OCI-LY1 (cell line): ENCODE measurements at regions not wholly inside any gene's neighbourhood (a gene's known extent, or its start where the extent isn't known, plus 50 kb on each side); places are given as distances from the start of the nearest gene placed in this dataset.

Source experiments
- H2AFZ ChIP-seq: fragments of 200-600 bp; sonication (generic), shearing (Covaris generic); 2 replicates; pipeline ENCODE4 v1.6.0; 2014; ENCODE audit warnings: antibody characterized with exemption, mild to moderate bottlenecking, low read length
- H3F3A ChIP-seq: fragments of 200-600 bp; sonication (generic), shearing (Covaris generic); 2 replicates; pipeline ENCODE4 v1.6.0; 2014; ENCODE audit warnings: mild to moderate bottlenecking, antibody characterized with exemption, low read length, moderate library complexity; ENCODE audit not compliant: insufficient read depth
- H3K27ac ChIP-seq: fragments of 200-600 bp; sonication (generic); 2 replicates; pipeline ENCODE4 v1.5.1; 2014; ENCODE audit warnings: low read length, mixed run types, mild to moderate bottlenecking, low read depth; ENCODE audit not compliant: poor library complexity, severe bottlenecking
- H3K27me3 ChIP-seq: fragments of 200-600 bp; sonication (generic); 2 replicates; pipeline ENCODE4 v1.6.0; 2014; ENCODE audit warnings: antibody characterized with exemption, mild to moderate bottlenecking, low read length, moderate library complexity; ENCODE audit not compliant: insufficient read depth
- H3K36me3 ChIP-seq: fragments of 200-600 bp; sonication (generic); 2 replicates; pipeline ENCODE4 v1.6.1; 2014; ENCODE audit warnings: mild to moderate bottlenecking, antibody characterized with exemption, low read length, moderate library complexity, mixed read lengths; ENCODE audit not compliant: insufficient read depth
- H3K4me1 ChIP-seq: fragments of 200-600 bp; sonication (generic); 2 replicates; pipeline ENCODE4 v1.5.1; 2014; ENCODE audit warnings: mild to moderate bottlenecking, low read length, moderate library complexity; ENCODE audit not compliant: insufficient read depth, severe bottlenecking
- H3K4me2 ChIP-seq: fragments of 200-600 bp; sonication (generic), shearing (Covaris generic); 2 replicates; pipeline ENCODE4 v1.6.1; 2014; ENCODE audit warnings: low read length
- H3K4me3 ChIP-seq: fragments of 200-600 bp; sonication (generic); 2 replicates; pipeline ENCODE4 v1.5.1; 2014; ENCODE audit warnings: low read length, low read depth, mild to moderate bottlenecking, mixed read lengths; ENCODE audit not compliant: poor library complexity, severe bottlenecking
- H3K79me2 ChIP-seq: fragments of 200-600 bp; shearing (Covaris generic); 2 replicates; pipeline ENCODE4 v1.6.1; 2016; ENCODE audit warnings: mixed run types, low read length, mixed read lengths; ENCODE audit not compliant: insufficient read depth
- H3K9ac ChIP-seq: fragments of 200-600 bp; sonication (generic), shearing (Covaris generic); 2 replicates; pipeline ENCODE4 v1.6.1; 2014; ENCODE audit warnings: mild to moderate bottlenecking, low read length, mixed read lengths
- H3K9me2 ChIP-seq: fragments of 200-600 bp; sonication (generic), shearing (Covaris generic); 2 replicates; pipeline ENCODE4 v1.6.1; 2014; ENCODE audit warnings: low read depth, mild to moderate bottlenecking, low read length, mixed read lengths
- H3K9me3 ChIP-seq: fragments of 200-600 bp; shearing (Covaris generic); 2 replicates; pipeline ENCODE4 v1.6.1; 2014; ENCODE audit warnings: low read length, mixed read lengths
- H4K20me1 ChIP-seq: fragments of 200-600 bp; sonication (generic), shearing (Covaris generic); 2 replicates; pipeline ENCODE4 v1.6.0; 2016; ENCODE audit warnings: mild to moderate bottlenecking, low read length; ENCODE audit not compliant: insufficient read depth
- CTCF ChIP-seq: fragments of 200-600 bp; sonication (generic), shearing (Covaris generic); IDR thresholded peaks from 2 replicates; pipeline ENCODE4 v1.5.1; 2017; ENCODE audit warnings: mild to moderate bottlenecking, antibody characterized with exemption, low read length, moderate library complexity, mixed read lengths
- EZH2 ChIP-seq: fragments of 200-600 bp; sonication (generic), shearing (Covaris generic); IDR thresholded peaks from 2 replicates; pipeline ENCODE4 v1.8.0; 2017; ENCODE audit warnings: borderline replicate concordance, mixed run types, mild to moderate bottlenecking, antibody characterized with exemption, low read length, moderate library complexity, mixed read lengths

- no peaks in the 10 kb centered on the region for H3K79me2 ChIP-seq
- no peak overlapping the region for H3K4me3 ChIP-seq
- no peaks in the 10 kb centered on the region for H3K9me2 ChIP-seq
- no peak overlapping the region for H3K27ac ChIP-seq
- no peaks in the 10 kb centered on the region for H3F3A ChIP-seq
- no peak overlapping the region for H3K9ac ChIP-seq
- TF ChIP-seq EZH2 (no peak), CTCF (no peak)
- no peaks in the 10 kb centered on the region for H3K36me3 ChIP-seq
- H2AFZ ChIP-seq: no peak overlapping the region
- H4K20me1 ChIP-seq: no peaks in the 10 kb centered on the region
- H3K27me3 ChIP-seq: no peaks in the 10 kb centered on the region
- no peaks in the 10 kb centered on the region for H3K4me1 ChIP-seq
- H3K4me2 ChIP-seq: no peak overlapping the region
- no peaks in the 10 kb centered on the region for H3K9me3 ChIP-seq
Measured at GRCh38 chr16:65318590-65319257, 196.9 kb upstream of the CDH11 start.

- no peaks in the 10 kb centered on the region for H3K79me2 ChIP-seq
- no peak overlapping the region for H3K9ac ChIP-seq
- TF ChIP-seq EZH2 (no peak), CTCF (no peak)
- H3K4me3 ChIP-seq: no peak overlapping the region
- H2AFZ ChIP-seq: no peak overlapping the region
- no peaks in the 10 kb centered on the region for H4K20me1 ChIP-seq
- H3K9me2 ChIP-seq: no peaks in the 10 kb centered on the region
- no peaks in the 10 kb centered on the region for H3K27me3 ChIP-seq
- H3K4me1 ChIP-seq: no peaks in the 10 kb centered on the region
- no peaks in the 10 kb centered on the region for H3K36me3 ChIP-seq
- no peaks in the 10 kb centered on the region for H3K9me3 ChIP-seq
- H3K4me2 ChIP-seq: no peak overlapping the region
- H3F3A ChIP-seq: no peaks in the 10 kb centered on the region
- H3K27ac ChIP-seq: no peak overlapping the region
Measured at GRCh38 chr16:65318138-65318537, 196.3 kb upstream of the CDH11 start.

- TF ChIP-seq CTCF: no peak
- TF ChIP-seq EZH2: no peak
- no peak overlapping the region for H3K9ac ChIP-seq
Measured at GRCh38 chr16:65316808-65317207, 194.9 kb upstream of the CDH11 start.

More at GRCh38 chr16:65316808-65317207, 194.9 kb upstream of the CDH11 start:
- H3K79me2 ChIP-seq: no peaks in the 10 kb centered on the region
- no peaks in the 10 kb centered on the region for H3K9me2 ChIP-seq
- H3K4me3 ChIP-seq: no peak overlapping the region
- no peak overlapping the region for H3K27ac ChIP-seq
- H4K20me1 ChIP-seq: no peaks in the 10 kb centered on the region
- H2AFZ ChIP-seq: no peak overlapping the region
- H3K4me2 ChIP-seq: no peak overlapping the region
- no peaks in the 10 kb centered on the region for H3K36me3 ChIP-seq
- no peaks in the 10 kb centered on the region for H3F3A ChIP-seq
- no peaks in the 10 kb centered on the region for H3K9me3 ChIP-seq
- H3K27me3 ChIP-seq: no peaks in the 10 kb centered on the region
- H3K4me1 ChIP-seq: no peaks in the 10 kb centered on the region
